ENCODE measurements at regions not wholly inside any gene's neighbourhood (a gene's known extent, or its start where the extent isn't known, plus 50 kb on each side); places are given as distances from the start of the nearest gene placed in this dataset.

GRCh38 chr1:59007820-59008598 is 224.2 kb upstream of the JUN start:
- no peaks in the 10 kb centered on the region for H3K27me3 Mint-ChIP-seq (ENCODE audit: unreplicated experiment)
- H3K9me3 Mint-ChIP-seq (ENCODE audit: unreplicated experiment), result no peaks in the 10 kb centered on the region
- no peaks in the 10 kb centered on the region for H3K36me3 Mint-ChIP-seq (ENCODE audit: unreplicated experiment)
- peak overlapping the region; percentile 11 for H3K4me3 Mint-ChIP-seq (ENCODE audit: unreplicated experiment)
- TF ChIP-seq CTCF (IDR thresholded peaks at IDR 0.05), result no peak
- peak overlapping the region; percentile 94 for H3K27ac Mint-ChIP-seq (ENCODE audit: unreplicated experiment)
- no peak for DNase-seq (ENCODE audit: extremely low spot score, unreplicated experiment)
- H3K4me1 Mint-ChIP-seq (ENCODE audit: unreplicated experiment), result peaks cover 24% of the 10 kb centered on the region

GRCh38 chr1:59008599-59009347 is 224.9 kb upstream of the JUN start:
- no peak overlapping the region for H3K4me3 Mint-ChIP-seq (ENCODE audit: unreplicated experiment)
- no peaks in the 10 kb centered on the region for H3K9me3 Mint-ChIP-seq (ENCODE audit: unreplicated experiment)
- DNase-seq (ENCODE audit: extremely low spot score, unreplicated experiment), result no peak
- H3K27ac Mint-ChIP-seq (ENCODE audit: unreplicated experiment), result peak overlapping the region; percentile 94
- peaks cover 32% of the 10 kb centered on the region for H3K4me1 Mint-ChIP-seq (ENCODE audit: unreplicated experiment)
- H3K36me3 Mint-ChIP-seq (ENCODE audit: unreplicated experiment), result no peaks in the 10 kb centered on the region
- TF ChIP-seq CTCF (IDR thresholded peaks at IDR 0.05), result no peak
- H3K27me3 Mint-ChIP-seq (ENCODE audit: unreplicated experiment), result no peaks in the 10 kb centered on the region

- no peak overlapping the region for H3K27ac Mint-ChIP-seq (ENCODE audit: unreplicated experiment)
- no peaks in the 10 kb centered on the region for H3K9me3 Mint-ChIP-seq (ENCODE audit: unreplicated experiment)
- TF ChIP-seq CTCF (IDR thresholded peaks at IDR 0.05), result no peak
- H3K4me1 Mint-ChIP-seq (ENCODE audit: unreplicated experiment), result peaks cover 56% of the 10 kb centered on the region
- H3K36me3 Mint-ChIP-seq (ENCODE audit: unreplicated experiment), result no peaks in the 10 kb centered on the region
- H3K27me3 Mint-ChIP-seq (ENCODE audit: unreplicated experiment), result no peaks in the 10 kb centered on the region
- no peak overlapping the region for H3K4me3 Mint-ChIP-seq (ENCODE audit: unreplicated experiment)
- no peak for DNase-seq (ENCODE audit: extremely low spot score, unreplicated experiment)
Observed at GRCh38 chr1:59011663-59012062, 227.8 kb upstream of the JUN start.

GRCh38 chr1:59012378-59012777 is 228.5 kb upstream of the JUN start:
- Mint-ChIP-seq H3K9me3 (ENCODE audit: unreplicated experiment) (no peaks in the 10 kb centered on the region), H3K27me3 (ENCODE audit: unreplicated experiment) (no peaks in the 10 kb centered on the region), H3K4me3 (ENCODE audit: unreplicated experiment) (no peak overlapping the region), H3K27ac (ENCODE audit: unreplicated experiment) (no peak overlapping the region), H3K36me3 (ENCODE audit: unreplicated experiment) (no peaks in the 10 kb centered on the region), H3K4me1 (ENCODE audit: unreplicated experiment) (peaks cover 53% of the 10 kb centered on the region)
- no peak for DNase-seq (ENCODE audit: extremely low spot score, unreplicated experiment)
- no peak for TF ChIP-seq CTCF (IDR thresholded peaks at IDR 0.05)

- peak overlapping the region; percentile 86 for H3K27ac Mint-ChIP-seq (ENCODE audit: unreplicated experiment)
- H3K36me3 Mint-ChIP-seq (ENCODE audit: unreplicated experiment), result no peaks in the 10 kb centered on the region
- peaks cover 4% of the 10 kb centered on the region for H3K9me3 Mint-ChIP-seq (ENCODE audit: unreplicated experiment)
- no peaks in the 10 kb centered on the region for H3K27me3 Mint-ChIP-seq (ENCODE audit: unreplicated experiment)
- no peak for TF ChIP-seq CTCF (IDR thresholded peaks at IDR 0.05)
- no peak for DNase-seq (ENCODE audit: extremely low spot score, unreplicated experiment)
- H3K4me3 Mint-ChIP-seq (ENCODE audit: unreplicated experiment), result no peak overlapping the region
- H3K4me1 Mint-ChIP-seq (ENCODE audit: unreplicated experiment), result peaks cover 46% of the 10 kb centered on the region
Observed at GRCh38 chr1:59013276-59013927, 229.6 kb upstream of the JUN start.

Measured in osteocyte (in vitro differentiated cells).